Hematopoietic multipotent progenitor cell treated with erythropoietin and hydrocortisone succinate and interleukin-3 and kit ligand, for 6 days (in vitro differentiated cells): ENCODE measurements at regions not wholly inside any gene's neighbourhood (a gene's known extent, or its start where the extent isn't known, plus 50 kb on each side); places are given as distances from the start of the nearest gene placed in this dataset.
"Not testable (repeated sequence)": the region's sequence is repeated elsewhere in the genome, so short reads cannot be mapped to it uniquely, and the experiment has no call there.

ENCODE experiments used
- DNase-seq: peaks from one replicate; pipeline ENCODE4 v3.0.0-alpha.2; 2015

DNA sequence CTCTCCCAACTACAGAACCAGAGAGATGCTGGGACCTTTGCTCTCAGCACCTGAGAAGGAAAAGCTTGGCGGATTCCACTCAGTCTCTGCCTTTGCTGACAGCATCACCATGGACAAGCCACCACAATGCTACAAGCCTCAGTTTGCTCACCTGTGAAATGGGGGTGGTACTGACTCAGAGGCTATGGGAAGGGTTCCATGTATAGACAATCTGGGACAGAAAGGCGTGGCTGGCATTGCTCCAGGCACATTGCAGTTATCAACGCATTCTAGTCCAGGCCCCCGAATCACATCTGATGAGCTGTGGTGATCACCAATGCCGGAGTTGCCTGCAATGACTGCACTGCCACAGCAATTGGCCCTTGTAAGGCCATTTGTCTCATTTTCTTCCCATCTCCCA is 72.6 kb downstream of the ISX start:
- no peak for DNase-seq

DNA sequence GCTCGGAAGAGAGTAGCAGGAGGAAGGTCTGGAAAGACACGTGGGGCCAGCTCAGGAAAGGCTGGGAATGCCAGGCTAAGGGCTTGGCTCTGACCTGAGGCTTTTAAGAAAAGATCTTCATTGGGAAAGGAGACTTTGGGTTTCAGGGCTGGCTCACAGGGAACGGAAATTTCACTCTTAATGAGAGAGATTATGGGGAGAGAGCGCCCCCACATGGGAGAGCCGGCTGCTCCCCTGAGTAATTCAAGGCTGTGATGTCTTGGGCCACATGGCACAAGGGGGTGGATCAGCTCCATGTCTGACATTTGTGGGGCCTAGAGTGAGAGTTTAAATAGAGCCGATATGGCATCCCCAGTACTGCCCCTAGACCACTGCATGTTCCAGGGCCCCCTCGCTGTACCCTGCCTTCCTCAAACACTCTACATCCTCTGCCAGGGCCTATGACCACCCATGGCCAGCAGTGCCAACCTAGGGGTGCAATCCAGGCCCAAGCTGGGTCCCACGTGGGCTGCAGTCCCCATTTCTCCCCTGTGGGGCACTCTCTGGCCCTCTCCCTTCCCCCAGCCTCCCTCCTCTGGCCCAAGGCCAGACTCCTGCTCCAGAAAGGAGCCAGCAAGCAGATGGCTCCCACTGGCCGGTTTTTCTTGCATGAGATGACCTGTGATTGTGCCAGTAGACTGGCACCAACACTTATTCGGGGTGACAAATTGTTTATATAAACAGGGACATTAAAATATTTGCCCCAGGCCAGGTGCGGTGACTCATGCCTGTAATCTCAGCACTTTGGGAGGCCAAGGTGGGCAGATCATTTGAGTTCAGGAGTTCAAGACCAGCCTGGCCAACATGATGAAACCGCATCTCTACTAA is 75.2 kb downstream of the ISX start:
- DNase-seq = no peak

- no peak for DNase-seq
Measured at GRCh38 chr22:35148381-35148780, 82.4 kb downstream of the ISX start.

GRCh38 chr22:35148866-35149548 is 83.0 kb downstream of the ISX start:
- no peak for DNase-seq

- DNase-seq = peak; percentile 72
Measured at GRCh38 chr22:35150183-35151107, 84.5 kb downstream of the ISX start.

DNA sequence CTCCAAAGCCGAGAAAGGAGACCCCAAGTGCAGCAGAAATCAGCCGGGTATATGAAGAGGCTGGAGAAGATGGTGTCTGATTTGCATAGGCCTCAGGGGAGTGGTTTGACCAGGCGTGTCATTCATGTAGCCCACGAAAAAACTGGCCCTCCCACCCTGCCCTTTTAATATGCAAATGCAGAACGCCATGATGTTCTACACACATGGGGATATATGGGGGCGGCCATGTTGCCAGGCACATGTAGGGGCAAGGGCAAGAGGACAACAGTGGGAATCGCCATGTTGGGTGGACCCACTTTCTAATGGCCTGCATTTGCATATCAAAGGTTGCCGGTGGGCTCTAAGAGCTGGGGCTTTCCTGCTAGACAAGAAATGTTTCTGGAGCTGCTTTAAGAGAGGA is 86.4 kb downstream of the ISX start:
- DNase-seq = no peak

DNA sequence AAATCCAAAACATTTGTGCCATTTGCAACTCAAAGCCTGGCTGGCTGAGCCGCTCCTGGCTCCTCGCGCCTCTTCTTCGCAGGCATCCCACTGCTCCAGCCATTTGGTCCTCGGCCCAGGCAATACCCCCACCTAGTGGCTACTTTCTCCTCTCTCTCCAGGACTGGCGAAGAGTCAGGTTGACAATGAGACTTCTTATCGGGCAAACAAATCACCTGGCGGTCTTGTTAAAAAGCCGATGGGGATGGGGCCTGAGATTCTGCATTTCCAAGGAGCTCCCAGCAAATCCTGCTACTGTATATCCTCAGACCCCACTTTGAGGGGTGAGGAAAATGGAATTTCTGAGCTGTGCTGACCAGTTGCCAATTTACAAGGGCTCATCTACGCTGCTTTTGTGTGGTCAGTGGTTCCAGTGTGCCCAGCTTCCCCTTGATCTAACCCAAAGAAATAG is 89.0 kb downstream of the ISX start:
- DNase-seq = peak; percentile 76

DNA sequence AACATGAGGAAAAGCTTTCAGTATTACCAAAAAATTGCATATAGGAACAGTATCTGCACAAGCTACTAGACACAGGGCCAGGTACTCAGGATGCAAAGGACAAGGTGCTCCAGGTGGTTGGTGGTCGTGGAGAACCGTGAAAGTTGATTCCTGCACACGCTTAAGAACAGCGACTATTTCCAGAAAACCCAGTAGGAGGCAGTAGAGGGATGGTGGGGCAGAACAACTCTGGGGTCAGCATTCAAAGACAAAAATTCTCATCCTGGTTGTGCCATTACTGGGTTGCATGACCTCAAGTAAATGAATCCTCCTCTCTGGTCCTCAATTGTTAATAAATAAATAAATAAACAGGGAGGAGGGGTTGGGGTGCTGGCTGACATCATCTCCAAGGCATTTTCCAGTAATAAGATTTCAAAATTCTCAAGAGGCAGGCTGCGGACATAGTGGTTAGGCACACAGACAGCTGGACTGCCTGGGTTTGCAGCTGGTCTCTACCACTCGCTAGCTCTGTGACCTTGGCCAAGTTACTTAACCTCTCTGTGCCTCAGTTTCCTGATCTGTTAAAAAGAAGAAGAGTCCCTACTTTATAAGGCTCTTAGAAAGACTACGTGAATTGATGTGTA is 89.6 kb downstream of the ISX start:
- peak; percentile 8 for DNase-seq

GRCh38 chr22:35156945-35157344 is 91.0 kb downstream of the ISX start:
- DNase-seq = no peak

- DNase-seq = no peak
Measured at GRCh38 chr22:35158336-35158735, 92.4 kb downstream of the ISX start.

DNA sequence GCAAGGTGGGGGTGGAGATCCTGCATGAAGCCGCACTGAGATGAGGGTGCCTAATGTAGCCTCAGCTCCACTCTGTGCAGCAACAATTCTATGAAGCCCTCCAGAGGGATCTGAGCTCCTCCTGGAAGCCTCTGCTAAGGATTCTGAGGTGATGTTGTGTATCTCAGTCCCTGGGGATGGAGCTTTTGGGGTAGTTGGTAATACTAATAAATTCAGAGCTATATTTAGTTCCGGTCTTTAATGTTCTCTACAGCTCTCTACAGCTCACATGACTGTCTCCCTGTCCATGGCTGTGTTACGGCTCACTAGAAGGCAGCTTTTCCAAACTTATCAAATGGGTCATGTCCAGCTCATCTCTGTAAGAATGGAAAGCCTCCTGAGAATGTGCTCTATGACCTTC is 93.4 kb downstream of the ISX start:
- DNase-seq = no peak

- no peak for DNase-seq
Measured at GRCh38 chr22:35160268-35160667, 94.3 kb downstream of the ISX start.

DNA sequence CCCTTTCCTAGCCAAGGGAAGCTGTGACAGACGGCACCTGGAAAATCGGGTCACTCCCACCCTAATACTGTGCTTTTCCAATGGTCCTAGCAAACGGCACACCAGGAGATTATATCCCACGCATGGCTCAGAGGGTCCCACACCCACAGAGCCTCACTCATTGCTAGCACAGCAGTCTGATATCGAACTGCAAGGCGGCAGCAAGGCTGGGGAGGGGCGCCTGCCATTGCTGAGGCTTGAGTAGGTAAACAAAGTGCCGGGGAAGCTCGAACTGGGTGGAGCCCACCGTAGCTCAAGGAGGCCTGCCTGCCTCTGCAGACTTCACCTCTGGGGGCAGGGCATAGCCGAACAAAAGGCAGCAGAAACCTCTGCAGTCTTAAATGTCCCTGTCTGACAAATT is 91.4 kb upstream of the HMGXB4 start:
- not testable (repeated sequence) for DNase-seq

GRCh38 chr22:35170716-35171697 is 86.3 kb upstream of the HMGXB4 start:
- DNase-seq = peak; percentile 31

DNA sequence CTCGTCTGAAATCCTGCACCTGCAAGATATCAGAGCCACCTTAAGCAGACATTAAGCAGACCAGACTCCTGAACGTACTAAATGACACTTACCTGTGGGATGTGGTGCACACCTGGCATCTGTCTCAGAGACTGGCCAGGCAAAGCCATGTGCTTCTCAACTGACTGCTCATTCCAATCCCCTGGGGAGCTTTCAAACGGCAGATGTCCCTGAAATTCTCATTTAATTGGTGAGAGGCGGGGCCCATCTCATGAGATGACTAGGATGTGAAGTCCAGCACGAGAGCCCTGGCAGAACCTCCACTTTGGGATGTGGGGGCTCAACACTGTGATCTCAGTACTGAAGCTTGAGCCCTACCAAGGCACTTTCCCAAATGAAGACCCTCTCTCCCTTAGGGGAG is 84.9 kb upstream of the HMGXB4 start:
- DNase-seq = no peak

GRCh38 chr22:35173655-35174054 is 83.6 kb upstream of the HMGXB4 start:
- DNase-seq = no peak

DNA sequence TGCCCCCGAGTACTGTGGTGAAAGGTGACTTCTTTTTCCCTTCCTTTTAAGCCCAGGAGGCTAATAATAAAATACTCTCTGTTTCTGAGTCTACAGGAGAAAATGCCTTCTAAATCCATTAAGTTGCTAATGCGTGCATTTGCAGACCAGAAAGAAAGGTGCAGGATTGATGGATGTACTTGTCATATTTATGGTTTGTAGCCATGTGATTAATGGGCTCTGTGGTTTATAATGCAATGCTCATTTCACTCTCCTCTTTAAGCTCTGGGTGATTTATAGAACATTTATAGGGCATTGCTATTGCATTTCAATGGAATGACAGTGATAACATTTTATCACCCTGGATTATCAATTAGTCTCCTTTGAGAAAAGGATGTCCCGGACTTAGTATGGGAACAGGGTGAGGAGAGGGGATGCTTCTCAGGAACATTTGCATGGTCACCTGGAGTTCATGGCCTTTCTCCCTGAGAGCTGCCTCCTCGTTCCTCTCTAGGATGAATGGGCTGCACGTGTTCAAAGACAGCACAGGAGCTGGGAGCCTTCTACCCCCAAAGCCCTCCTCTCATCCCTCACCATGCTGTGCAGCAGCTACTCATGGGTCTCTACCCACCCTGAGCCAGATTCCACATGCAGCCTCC is 82.8 kb upstream of the HMGXB4 start:
- no peak for DNase-seq

DNA sequence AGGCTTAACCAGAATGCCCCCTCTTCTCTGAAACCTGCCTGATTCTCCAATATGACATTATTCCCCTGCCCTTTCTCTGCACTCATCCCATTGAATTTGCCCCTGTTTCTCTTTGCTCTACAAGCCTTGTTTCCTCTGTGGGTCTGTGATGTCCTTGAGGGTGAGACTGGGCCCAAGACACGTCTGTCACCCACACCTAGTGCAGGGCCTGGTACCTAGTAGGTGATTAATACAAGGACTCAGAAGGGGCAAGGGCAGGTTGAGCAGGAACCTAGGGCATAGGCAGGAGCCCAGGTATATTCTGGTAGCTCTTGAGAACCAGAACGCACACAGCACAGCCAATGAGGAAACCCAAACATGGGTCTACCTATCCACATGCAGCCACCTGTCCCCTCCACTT is 81.9 kb upstream of the HMGXB4 start:
- DNase-seq = no peak

DNA sequence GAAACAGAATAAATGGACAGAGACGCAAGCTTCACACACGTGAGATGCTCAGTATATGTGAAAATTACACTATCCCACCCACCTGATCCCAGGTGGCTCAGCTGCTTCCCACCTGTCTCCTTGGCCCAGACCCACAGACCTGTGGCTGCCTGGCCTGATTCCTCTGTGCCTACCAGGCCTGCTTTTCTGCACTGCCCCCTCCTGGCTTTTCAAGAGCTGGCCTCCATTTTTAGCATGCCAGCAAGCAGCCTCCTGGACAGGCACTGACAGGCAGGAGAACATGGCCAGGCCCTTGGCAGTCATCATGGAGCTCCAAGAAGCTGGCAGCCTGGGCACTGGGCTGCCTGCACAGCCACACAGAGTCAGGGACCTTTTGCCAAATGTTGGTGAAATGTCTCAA is 79.5 kb upstream of the HMGXB4 start:
- no peak for DNase-seq

- DNase-seq = no peak
Measured at GRCh38 chr22:35178446-35178845, 78.8 kb upstream of the HMGXB4 start.

GRCh38 chr22:35183917-35184316 is 73.4 kb upstream of the HMGXB4 start:
- no peak for DNase-seq
